Esophagus muscularis mucosa (tissue), 4 donors: ENCODE measurements at regions not wholly inside any gene's neighbourhood (a gene's known extent, or its start where the extent isn't known, plus 50 kb on each side); places are given as distances from the start of the nearest gene placed in this dataset.

Experiments
- DNase-seq: peaks from one replicate; pipeline ENCODE4 v3.0.0-alpha.2; 2017; ENCODE audit errors: extremely low spot score
- H3K27ac ChIP-seq, 4 donors: fragments of 200-600 bp; sonication (generic); replicated peaks in 1 of 4; 1 replicate in 3 of 4; 2 replicates in 1 of 4; pipeline ENCODE4 v1.5.1; 2016 to 2019; ENCODE audit warnings: mild to moderate bottlenecking in 1 of 4
- H3K27me3 ChIP-seq, 4 donors: fragments of 200-600 bp; sonication (generic); one replicate each; pipeline versions ENCODE4 v1.5.1 to v1.6.0; 2016 to 2019
- H3K36me3 ChIP-seq, 4 donors: fragments of 200-600 bp; sonication (generic); one replicate each; pipeline ENCODE4 v1.5.1; 2016 to 2019
- H3K4me1 ChIP-seq, 4 donors: fragments of 200-600 bp; sonication (generic); one replicate each; pipeline ENCODE4 v1.5.1; 2016 to 2019
- H3K4me3 ChIP-seq, 4 donors: fragments of 200-600 bp; sonication (generic); 1 replicate in 2 of 4; 2 replicates in 2 of 4; pipeline ENCODE4 v1.5.1; 2016 to 2019; ENCODE audit warnings: mild to moderate bottlenecking in 4 of 4, moderate library complexity in 1 of 4
- H3K9me3 ChIP-seq, 4 donors: fragments of 200-600 bp; sonication (generic); 1 replicate in 3 of 4; 2 replicates in 1 of 4; pipeline ENCODE4 v1.5.1; 2016 to 2019
- CTCF ChIP-seq, 3 experiments: fragments of 200-600 bp in 2 of 3; fragments of 450-650 bp in 1 of 3; sonication (generic) in 2 of 3; IDR thresholded peaks; one replicate each; pipeline ENCODE4 v1.5.1; 2017 to 2019; ENCODE audit warnings: antibody characterized with exemption in 3 of 3, mild to moderate bottlenecking in 2 of 3, moderate library complexity in 1 of 3
- EP300 ChIP-seq: sonication (generic); formaldehyde crosslinking; IDR thresholded peaks from one replicate; pipeline ENCODE4 v1.6.1; 2017; ENCODE audit warnings: antibody characterized with exemption
- POLR2A ChIP-seq: fragments of 450-650 bp; IDR thresholded peaks from one replicate; pipeline ENCODE4 v1.6.1; 2017; ENCODE audit warnings: antibody characterized with exemption, moderate library complexity, mild to moderate bottlenecking, low read depth
- POLR2AphosphoS5 ChIP-seq, 2 donors: sonication (generic); formaldehyde crosslinking; IDR thresholded peaks; one replicate each; pipeline ENCODE4 v1.6.1; 2017; ENCODE audit warnings: antibody characterized with exemption in 2 of 2
- WGBS: methylation state at CpG from one replicate; pipeline ENCODE4 v1.1.5; 2018; 5-methylcytosine and 5-hydroxymethylcytosine counted together
- intact Hi-C: fragments of 100-400 bp; cut with DNase I; formaldehyde crosslinking; loops from one replicate; pipeline ENCODE4 v1.15.1; 2023

DNA sequence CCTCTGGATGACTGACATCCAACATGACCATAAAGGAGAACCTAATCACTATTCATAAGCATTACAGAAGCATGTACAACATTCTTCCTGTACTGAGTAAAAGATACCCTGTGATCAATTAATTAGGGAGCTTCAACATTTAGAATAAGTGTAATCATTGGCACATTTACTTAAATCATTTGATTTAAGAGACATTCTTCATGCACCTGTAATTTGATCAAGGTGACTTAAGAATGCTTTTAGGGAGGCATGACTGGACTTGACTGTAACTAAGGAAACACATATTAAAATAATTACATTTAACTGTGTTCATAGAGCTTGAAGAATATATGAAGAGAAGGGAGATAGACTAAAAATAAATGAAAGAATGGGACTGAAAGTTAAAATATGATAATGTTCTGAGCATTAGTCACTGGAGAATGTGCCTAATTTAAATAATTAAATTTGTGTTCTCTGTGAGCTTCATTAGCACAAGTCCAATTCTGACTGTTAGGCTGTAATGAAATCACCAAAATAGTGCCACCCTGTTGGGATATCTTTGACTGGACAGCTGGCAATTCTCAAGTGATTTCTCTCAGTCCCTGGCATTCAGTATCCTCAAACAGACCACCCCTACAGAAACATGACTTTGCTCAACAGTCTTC, 295.5 kb upstream of the ADGRB3 start:
- no peaks in the 10 kb centered on the region for H3K27me3 ChIP-seq
- intact Hi-C loops = no loop called here

GRCh38 chr6:68333442-68333841, 301.6 kb upstream of the ADGRB3 start:
- H3K27me3 ChIP-seq = no peaks in the 10 kb centered on the region
- H3K27ac ChIP-seq = no peak overlapping the region
- intact Hi-C loops = no loop called here
- H3K4me3 ChIP-seq = no peak overlapping the region
- H3K9me3 ChIP-seq = no peaks in the 10 kb centered on the region
- no peaks in the 10 kb centered on the region for H3K36me3 ChIP-seq
- TF ChIP-seq POLR2A (no peak), EP300 (no peak), POLR2AphosphoS5 (IDR thresholded peaks at IDR 0.05) (no peak), CTCF (IDR thresholded peaks at IDR 0.05) (no peak)
- no peak for DNase-seq
- H3K4me1 ChIP-seq = no peaks in the 10 kb centered on the region

More for the DNA sequence above, 295.5 kb upstream of the ADGRB3 start:
- H3K36me3 ChIP-seq = no peaks in the 10 kb centered on the region
- no peak for DNase-seq
- no peaks in the 10 kb centered on the region for H3K4me1 ChIP-seq
- no peak for TF ChIP-seq POLR2A
- no peak for TF ChIP-seq EP300
- no peak for TF ChIP-seq POLR2AphosphoS5 (IDR thresholded peaks at IDR 0.05)
- TF ChIP-seq CTCF (IDR thresholded peaks at IDR 0.05) = no peak
- H3K4me3 ChIP-seq = no peak overlapping the region
- H3K27ac ChIP-seq = no peak overlapping the region
- H3K9me3 ChIP-seq = no peaks in the 10 kb centered on the region

- H3K27me3 ChIP-seq = no peaks in the 10 kb centered on the region
- WGBS = 95% methylated on average over 2 of the region's 2 CpGs
- no peak overlapping the region for H3K4me3 ChIP-seq
- no peaks in the 10 kb centered on the region for H3K4me1 ChIP-seq
- intact Hi-C loops = no loop called here
- no peaks in the 10 kb centered on the region for H3K36me3 ChIP-seq
- TF ChIP-seq POLR2AphosphoS5 (IDR thresholded peaks at IDR 0.05) (no peak), POLR2A (no peak), CTCF (IDR thresholded peaks at IDR 0.05) (no peak), EP300 (no peak)
- no peaks in the 10 kb centered on the region for H3K9me3 ChIP-seq
- H3K27ac ChIP-seq = no peak overlapping the region
- no peak for DNase-seq
Measured at GRCh38 chr6:68328156-68328555, 306.9 kb upstream of the ADGRB3 start.

DNA sequence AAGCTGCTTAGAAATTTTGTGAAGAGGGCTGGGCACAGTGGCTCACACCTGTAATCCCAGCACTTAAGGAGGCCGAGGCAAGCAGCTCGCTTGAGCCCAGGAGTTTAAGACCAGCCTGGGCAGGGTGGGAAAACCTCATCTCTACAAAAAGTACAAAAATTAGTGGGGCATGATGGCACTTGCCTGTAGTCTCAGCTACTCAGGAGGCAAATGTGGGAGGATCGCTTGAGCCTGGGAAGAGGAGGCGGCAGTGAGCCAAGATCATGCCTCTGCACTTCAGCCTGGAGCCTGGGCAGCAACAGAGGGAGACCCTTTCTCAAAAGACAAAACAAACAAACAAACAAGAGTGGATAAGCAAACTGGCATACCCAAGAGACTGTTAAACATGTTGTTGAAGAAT, 308.3 kb upstream of the ADGRB3 start:
- 70% methylated on average over 4 of the region's 4 CpGs for WGBS
- H3K4me3 ChIP-seq = no peak overlapping the region
- DNase-seq = no peak
- no peaks in the 10 kb centered on the region for H3K9me3 ChIP-seq
- H3K4me1 ChIP-seq = no peaks in the 10 kb centered on the region
- no peaks in the 10 kb centered on the region for H3K27me3 ChIP-seq
- no peak for TF ChIP-seq POLR2A
- no peak for TF ChIP-seq CTCF (IDR thresholded peaks at IDR 0.05)
- no peak for TF ChIP-seq EP300
- no peak for TF ChIP-seq POLR2AphosphoS5 (IDR thresholded peaks at IDR 0.05)
- intact Hi-C loops = no loop called here
- no peaks in the 10 kb centered on the region for H3K36me3 ChIP-seq
- no peak overlapping the region for H3K27ac ChIP-seq

GRCh38 chr6:68317366-68317765, 317.7 kb upstream of the ADGRB3 start:
- 50% methylated on average over 2 of the region's 2 CpGs for WGBS
- intact Hi-C loops = no loop called here
- TF ChIP-seq POLR2A (no peak), EP300 (no peak), POLR2AphosphoS5 (IDR thresholded peaks at IDR 0.05) (no peak), CTCF (IDR thresholded peaks at IDR 0.05) (no peak)
- DNase-seq = no peak
- Histone ChIP-seq H3K27ac (no peak overlapping the region), H3K27me3 (no peaks in the 10 kb centered on the region), H3K36me3 (no peaks in the 10 kb centered on the region), H3K4me3 (no peak overlapping the region), H3K9me3 (no peaks in the 10 kb centered on the region), H3K4me1 (no peaks in the 10 kb centered on the region)
